ENCODE measurements at regions not wholly inside any gene's neighbourhood (a gene's known extent, or its start where the extent isn't known, plus 50 kb on each side); places are given as distances from the start of the nearest gene placed in this dataset.

DNA sequence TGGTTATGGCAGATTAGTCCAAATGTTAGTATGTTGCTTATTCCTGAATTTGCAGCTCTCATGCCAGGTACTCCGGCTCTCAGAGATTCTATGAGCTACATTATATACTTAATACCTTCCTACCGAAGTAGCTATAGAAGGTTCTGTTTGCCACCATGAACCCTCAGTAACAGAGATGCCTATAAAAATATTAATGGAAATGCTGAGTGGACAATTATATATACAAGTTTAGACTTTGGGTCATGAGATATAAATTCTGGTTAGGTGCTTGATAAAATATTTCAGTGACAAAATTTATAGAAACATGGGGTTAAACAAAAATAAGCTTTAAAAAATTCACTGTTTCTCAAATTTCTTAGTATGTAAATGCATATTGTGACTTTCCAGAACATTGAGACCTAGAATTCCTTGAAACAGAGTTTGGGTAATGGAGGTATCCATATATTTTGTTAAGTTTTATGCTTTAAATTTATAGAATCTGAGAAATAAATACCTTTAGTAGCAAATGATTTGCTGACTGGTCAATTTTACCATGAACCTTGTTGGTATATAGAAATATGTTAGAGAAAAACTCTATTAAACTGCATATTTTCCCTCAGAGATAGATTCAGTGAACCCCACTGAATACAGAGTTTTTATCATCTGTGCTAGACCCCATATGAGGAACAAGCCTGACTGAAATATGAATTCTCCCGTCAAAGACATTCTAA lies 533.5 kb downstream of the SH2D4B start:
- Histone ChIP-seq H3K9me3 (no peaks in the 10 kb centered on the region), H3K4me1 (no peaks in the 10 kb centered on the region), H3K27ac (no peak overlapping the region), H3K4me3 (no peak overlapping the region), H3K27me3 (no peaks in the 10 kb centered on the region), H3K36me3 (no peaks in the 10 kb centered on the region)
- no peak for DNase-seq (ENCODE audit: low spot score in 2 of 2)
- TF ChIP-seq, protein P1, sequence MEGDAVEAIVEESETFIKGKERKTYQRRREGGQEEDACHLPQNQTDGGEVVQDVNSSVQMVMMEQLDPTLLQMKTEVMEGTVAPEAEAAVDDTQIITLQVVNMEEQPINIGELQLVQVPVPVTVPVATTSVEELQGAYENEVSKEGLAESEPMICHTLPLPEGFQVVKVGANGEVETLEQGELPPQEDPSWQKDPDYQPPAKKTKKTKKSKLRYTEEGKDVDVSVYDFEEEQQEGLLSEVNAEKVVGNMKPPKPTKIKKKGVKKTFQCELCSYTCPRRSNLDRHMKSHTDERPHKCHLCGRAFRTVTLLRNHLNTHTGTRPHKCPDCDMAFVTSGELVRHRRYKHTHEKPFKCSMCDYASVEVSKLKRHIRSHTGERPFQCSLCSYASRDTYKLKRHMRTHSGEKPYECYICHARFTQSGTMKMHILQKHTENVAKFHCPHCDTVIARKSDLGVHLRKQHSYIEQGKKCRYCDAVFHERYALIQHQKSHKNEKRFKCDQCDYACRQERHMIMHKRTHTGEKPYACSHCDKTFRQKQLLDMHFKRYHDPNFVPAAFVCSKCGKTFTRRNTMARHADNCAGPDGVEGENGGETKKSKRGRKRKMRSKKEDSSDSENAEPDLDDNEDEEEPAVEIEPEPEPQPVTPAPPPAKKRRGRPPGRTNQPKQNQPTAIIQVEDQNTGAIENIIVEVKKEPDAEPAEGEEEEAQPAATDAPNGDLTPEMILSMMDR (IDR thresholded peaks at IDR 0.05), result no peak
- no peak for TF ChIP-seq POLR2A (IDR thresholded peaks at IDR 0.05)
- TF ChIP-seq EP300 (IDR thresholded peaks at IDR 0.05), result no peak
- no peak for TF ChIP-seq POLR2AphosphoS5 (IDR thresholded peaks at IDR 0.05)
- 81% methylated on average over 3 of the region's 3 CpGs for WGBS

DNA sequence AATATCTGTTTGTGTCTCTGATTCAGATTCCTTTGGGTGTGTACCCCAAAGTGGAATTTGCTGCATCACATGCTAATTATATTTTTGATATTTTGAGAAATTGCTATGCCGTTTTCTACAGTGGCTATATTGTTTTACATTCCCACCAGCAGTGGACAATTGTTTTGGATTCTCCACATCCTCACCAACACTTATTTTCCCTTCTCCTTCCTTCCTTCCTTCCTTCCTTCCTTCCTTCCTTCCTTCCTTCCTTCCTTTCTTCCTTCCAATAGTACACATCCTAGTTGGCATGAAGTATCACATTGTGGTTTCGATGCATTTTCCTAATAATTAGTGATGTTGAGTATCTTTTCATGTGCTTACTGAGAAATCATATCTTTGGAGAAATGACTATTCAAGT lies 535.5 kb downstream of the SH2D4B start:
- TF ChIP-seq EP300 (IDR thresholded peaks at IDR 0.05) (no peak), POLR2AphosphoS5 (IDR thresholded peaks at IDR 0.05) (no peak), POLR2A (IDR thresholded peaks at IDR 0.05) (no peak)
- TF ChIP-seq, protein P1 (IDR thresholded peaks at IDR 0.05), result no peak
- Histone ChIP-seq H3K27ac (no peak overlapping the region), H3K4me1 (no peaks in the 10 kb centered on the region), H3K36me3 (no peaks in the 10 kb centered on the region), H3K27me3 (no peaks in the 10 kb centered on the region), H3K4me3 (no peak overlapping the region), H3K9me3 (no peaks in the 10 kb centered on the region)
- no peak for DNase-seq (ENCODE audit: low spot score in 2 of 2)
- WGBS, result 80% methylated on average over 2 of the region's 2 CpGs

DNA sequence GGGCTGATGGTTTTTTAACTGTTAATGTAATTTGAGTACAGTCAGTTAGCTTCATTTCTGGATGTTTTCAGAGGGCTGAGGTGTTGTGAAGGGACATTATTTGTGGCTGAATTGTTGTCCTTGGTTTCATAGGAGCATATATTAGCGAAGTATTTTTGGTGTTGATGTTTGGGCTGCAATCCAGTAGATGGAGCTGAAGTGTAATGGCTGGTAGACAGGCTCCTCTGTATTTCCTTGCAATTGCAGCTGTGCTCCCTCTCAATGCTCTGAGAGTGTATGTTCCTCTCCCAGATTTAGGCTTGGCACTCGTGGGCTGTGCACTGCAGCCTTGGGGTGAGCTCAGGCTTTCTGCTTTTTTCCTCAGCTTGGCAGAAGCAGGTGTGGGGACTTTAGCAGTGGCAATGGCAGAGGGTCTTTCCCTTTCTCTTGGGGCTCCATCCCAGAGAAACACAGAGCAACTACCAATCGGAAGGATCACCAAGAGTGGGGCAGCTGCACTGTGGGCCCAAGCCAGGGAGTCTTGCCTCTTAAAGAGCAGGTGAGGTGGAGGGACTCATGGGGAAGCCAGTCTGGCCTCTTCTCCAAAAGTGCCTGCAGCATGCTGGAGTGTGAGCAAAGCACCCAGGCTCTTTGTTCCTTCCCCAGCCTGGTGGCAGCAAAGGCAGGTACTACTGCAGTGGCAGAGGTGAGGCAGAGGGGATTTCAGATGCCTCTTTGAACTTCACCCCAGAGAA lies 544.4 kb downstream of the SH2D4B start:
- DNase-seq (ENCODE audit: low spot score in 2 of 2), result no peak
- no peak overlapping the region for H3K4me3 ChIP-seq
- H3K9me3 ChIP-seq, result no peaks in the 10 kb centered on the region
- no peaks in the 10 kb centered on the region for H3K27me3 ChIP-seq
- H3K36me3 ChIP-seq, result no peaks in the 10 kb centered on the region
- H3K4me1 ChIP-seq, result no peaks in the 10 kb centered on the region
- WGBS, result 95% methylated on average over 1 of the region's 3 CpGs
- no peak overlapping the region for H3K27ac ChIP-seq
- TF ChIP-seq POLR2A (IDR thresholded peaks at IDR 0.05) (no peak), EP300 (IDR thresholded peaks at IDR 0.05) (no peak), POLR2AphosphoS5 (IDR thresholded peaks at IDR 0.05) (no peak)
- TF ChIP-seq, protein P1 (IDR thresholded peaks at IDR 0.05), result no peak

DNA sequence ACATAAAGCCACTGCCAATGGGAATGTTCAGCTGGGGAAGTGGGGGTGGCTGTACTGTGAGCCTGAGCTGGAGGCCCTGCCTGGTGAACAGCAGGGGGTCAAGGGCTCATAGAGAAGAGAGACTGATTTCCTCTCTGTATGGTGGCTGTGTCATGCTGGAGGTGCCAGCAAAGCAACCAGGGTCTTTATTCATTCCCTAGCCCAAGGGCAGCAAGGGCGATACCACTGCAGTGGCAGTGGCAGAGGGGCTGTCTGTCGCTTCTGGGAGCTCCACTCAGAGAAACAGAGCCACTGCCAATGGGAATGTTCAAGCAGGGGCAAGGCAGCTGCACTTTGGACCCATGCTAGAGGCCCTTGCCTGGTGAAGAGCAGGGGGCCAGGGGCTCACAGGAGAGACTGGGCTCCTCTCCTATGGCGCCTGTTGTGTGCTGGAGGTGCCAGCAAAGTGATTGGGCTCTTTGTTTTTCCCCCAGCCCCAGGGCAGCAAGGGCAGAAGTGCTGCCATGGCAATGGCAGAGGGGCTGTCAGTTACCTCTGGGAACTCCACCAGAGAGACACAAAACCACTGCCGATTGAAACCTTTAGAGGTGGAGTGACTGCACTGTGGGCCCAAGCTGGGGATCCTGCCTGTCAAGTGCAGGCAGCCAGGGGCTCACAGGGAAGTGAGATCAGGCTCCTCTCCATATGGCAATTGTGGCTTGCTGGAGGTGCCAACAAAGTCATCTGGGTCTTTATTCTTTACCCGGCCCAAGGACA lies 545.1 kb downstream of the SH2D4B start:
- Histone ChIP-seq H3K4me1 (no peaks in the 10 kb centered on the region), H3K27ac (no peak overlapping the region), H3K27me3 (no peaks in the 10 kb centered on the region), H3K9me3 (no peaks in the 10 kb centered on the region), H3K36me3 (no peaks in the 10 kb centered on the region), H3K4me3 (no peak overlapping the region)
- TF ChIP-seq POLR2AphosphoS5 (IDR thresholded peaks at IDR 0.05), result no peak
- TF ChIP-seq, protein P1 (IDR thresholded peaks at IDR 0.05), result no peak
- TF ChIP-seq EP300 (IDR thresholded peaks at IDR 0.05), result no peak
- TF ChIP-seq POLR2A (IDR thresholded peaks at IDR 0.05), result no peak
- 61% methylated on average over 2 of the region's 5 CpGs for WGBS
- DNase-seq (ENCODE audit: low spot score in 2 of 2), result no peak

DNA sequence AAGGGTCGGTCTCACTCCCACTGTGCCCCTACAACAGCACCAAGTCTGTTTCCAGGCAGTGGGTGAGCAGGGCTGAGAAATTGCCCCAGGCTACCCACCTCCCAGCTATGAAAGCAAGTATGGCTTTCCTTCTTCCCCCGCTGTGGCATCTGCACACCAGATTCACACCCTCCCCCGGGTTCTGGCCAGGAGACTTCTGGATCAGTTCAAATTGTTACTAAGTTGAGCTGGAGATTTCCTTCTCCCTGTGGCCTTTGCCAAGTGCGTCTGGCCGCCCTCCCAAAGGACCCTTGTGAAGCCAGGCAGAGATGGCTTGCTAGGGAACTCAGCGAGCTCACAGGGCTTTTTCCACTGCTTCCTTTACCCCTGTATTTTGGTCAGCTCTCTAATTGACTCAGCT lies 555.4 kb downstream of the SH2D4B start:
- DNase-seq (ENCODE audit: low spot score in 2 of 2), result no peak
- Histone ChIP-seq H3K4me3 (no peak overlapping the region), H3K36me3 (no peaks in the 10 kb centered on the region), H3K4me1 (no peaks in the 10 kb centered on the region), H3K9me3 (no peaks in the 10 kb centered on the region), H3K27ac (no peak overlapping the region), H3K27me3 (no peaks in the 10 kb centered on the region)
- no peak for TF ChIP-seq EP300 (IDR thresholded peaks at IDR 0.05)
- no peak for TF ChIP-seq POLR2AphosphoS5 (IDR thresholded peaks at IDR 0.05)
- TF ChIP-seq, protein P1 (IDR thresholded peaks at IDR 0.05), result no peak
- TF ChIP-seq POLR2A (IDR thresholded peaks at IDR 0.05), result no peak
- 81% methylated on average over 6 of the region's 6 CpGs for WGBS
